GM19438 (cell line): ENCODE measurements at regions not wholly inside any gene's neighbourhood (a gene's known extent, or its start where the extent isn't known, plus 50 kb on each side); places are given as distances from the start of the nearest gene placed in this dataset.

Experiments
- ATAC-seq: cut with Tn5 transposase; IDR thresholded peaks from one replicate; pipeline ENCODE4 v1.9.1; 2021; ENCODE audit warnings: low read depth; ENCODE audit not compliant: unreplicated experiment

- no peak for ATAC-seq
These were observed 619.0 kb downstream of the AJAP1 start for GRCh38 chr1:5273280-5274003.

- no peak for ATAC-seq
These were observed 617.9 kb downstream of the AJAP1 start for GRCh38 chr1:5272325-5272724.

GRCh38 chr1:5271264-5271663 lies 616.9 kb downstream of the AJAP1 start:
- no peak for ATAC-seq

- no peak for ATAC-seq
These were observed 615.5 kb downstream of the AJAP1 start for GRCh38 chr1:5269901-5270300.

GRCh38 chr1:5267603-5268235 lies 613.3 kb downstream of the AJAP1 start:
- no peak for ATAC-seq

GRCh38 chr1:5265438-5266075 lies 611.1 kb downstream of the AJAP1 start:
- no peak for ATAC-seq

- ATAC-seq: no peak
These were observed 610.1 kb downstream of the AJAP1 start for GRCh38 chr1:5264476-5264875.

- ATAC-seq: no peak
These were observed 602.4 kb downstream of the AJAP1 start for GRCh38 chr1:5256793-5257192.

- no peak for ATAC-seq
These were observed 600.6 kb downstream of the AJAP1 start for GRCh38 chr1:5254975-5255374.

GRCh38 chr1:5254131-5254725 lies 599.8 kb downstream of the AJAP1 start:
- ATAC-seq: no peak

- ATAC-seq: no peak
These were observed 598.6 kb downstream of the AJAP1 start for GRCh38 chr1:5253036-5253435.

GRCh38 chr1:5250336-5250735 lies 595.9 kb downstream of the AJAP1 start:
- no peak for ATAC-seq

GRCh38 chr1:5245348-5245747 lies 590.9 kb downstream of the AJAP1 start:
- no peak for ATAC-seq

GRCh38 chr1:5244631-5245285 lies 590.3 kb downstream of the AJAP1 start:
- ATAC-seq: no peak

GRCh38 chr1:5242850-5243249 lies 588.4 kb downstream of the AJAP1 start:
- ATAC-seq: no peak

- ATAC-seq: no peak
These were observed 585.5 kb downstream of the AJAP1 start for GRCh38 chr1:5239911-5240310.

- ATAC-seq: no peak
These were observed 584.1 kb downstream of the AJAP1 start for GRCh38 chr1:5238351-5239130.

GRCh38 chr1:5235355-5235899 lies 581.0 kb downstream of the AJAP1 start:
- ATAC-seq: no peak

GRCh38 chr1:5232537-5232936 lies 578.1 kb downstream of the AJAP1 start:
- no peak for ATAC-seq
